PC-3 (cell line): ENCODE measurements at regions not wholly inside any gene's neighbourhood (a gene's known extent, or its start where the extent isn't known, plus 50 kb on each side); places are given as distances from the start of the nearest gene placed in this dataset.
"Not testable (repeated sequence)": the region's sequence is repeated elsewhere in the genome, so short reads cannot be mapped to it uniquely, and the experiment has no call there.

Source experiments
- ATAC-seq: fragments of 200-7000 bp; cut with Tn5 transposase; 2 replicates; pipeline ENCODE4 v1.9.1; 2020; ENCODE audit warnings: mild to moderate bottlenecking, moderate library complexity
- BruUV-seq: library from RNA; stranded (reverse); fragments of 400-500 nt; replicated peaks from 2 replicates; lab custom pipeline; 2021; lab: Mats Ljungman, UMichigan
- CTCF ChIA-PET: fragments of 300-600 bp; sonication (Branson Sonifier 250); formaldehyde crosslinking; loops from one replicate; lab custom pipeline; 2022; ENCODE audit warnings: antibody characterized with exemption; lab: Charles Lee
- POLR2A ChIA-PET: fragments of 300-600 bp; sonication (Branson Sonifier 250); formaldehyde crosslinking; loops from one replicate; lab custom pipeline; 2022; ENCODE audit warnings: antibody characterized with exemption; ENCODE audit not compliant: unreplicated experiment; lab: Charles Lee
- DNase-seq: peaks from one replicate; pipeline ENCODE4 v3.0.0-alpha.2; 2015
- H2AFZ ChIP-seq: fragments of 300-600 bp; sonication (generic); 2 replicates; pipeline ENCODE4 v1.6.0; 2016; ENCODE audit warnings: antibody characterized with exemption, low read length
- H3F3A ChIP-seq: fragments of 300-600 bp; sonication (generic); one replicate; pipeline ENCODE4 v1.6.0; 2017; ENCODE audit warnings: antibody characterized with exemption, low read length, control low read depth, mild to moderate bottlenecking; ENCODE audit not compliant: unreplicated experiment
- H3K27ac ChIP-seq: fragments of 300-600 bp; sonication (generic); 2 replicates; pipeline ENCODE4 v1.5.1; 2016; ENCODE audit warnings: mild to moderate bottlenecking, low read length
- H3K27me3 ChIP-seq: fragments of 300-600 bp; sonication (generic); 2 replicates; pipeline ENCODE4 v1.6.1; 2016; ENCODE audit warnings: low read length, mixed read lengths
- H3K36me3 ChIP-seq: fragments of 300-600 bp; sonication (generic); 2 replicates; pipeline ENCODE4 v1.6.1; 2016; ENCODE audit warnings: low read depth, mixed run types, low read length, mixed read lengths
- H3K4me1 ChIP-seq: fragments of 300-600 bp; sonication (generic); 2 replicates; pipeline ENCODE4 v1.5.1; 2016; ENCODE audit warnings: low read length; ENCODE audit not compliant: insufficient read depth
- H3K4me2 ChIP-seq: fragments of 300-600 bp; sonication (generic); 2 replicates; pipeline ENCODE4 v1.6.0; 2016; ENCODE audit warnings: low read length
- H3K4me3 ChIP-seq: fragments of 300-600 bp; sonication (generic); 2 replicates; pipeline ENCODE4 v1.5.1; 2016; ENCODE audit warnings: mild to moderate bottlenecking, low read length, mixed read lengths
- H3K79me2 ChIP-seq: fragments of 300-600 bp; sonication (generic); 2 replicates; pipeline ENCODE4 v1.6.1; 2017; ENCODE audit warnings: low read length, mixed read lengths
- H3K9ac ChIP-seq: fragments of 300-600 bp; sonication (generic); 2 replicates; pipeline ENCODE4 v1.6.0; 2016; ENCODE audit warnings: mild to moderate bottlenecking, low read length
- H3K9me2 ChIP-seq: fragments of 300-600 bp; sonication (generic); replicated peaks from 2 replicates; pipeline ENCODE4 v1.6.1; 2016; ENCODE audit warnings: mixed run types, low read length, mixed read lengths
- H3K9me3 ChIP-seq: fragments of 300-600 bp; sonication (generic); 2 replicates; pipeline ENCODE4 v1.6.1; 2016; ENCODE audit warnings: low read length, mixed read lengths
- H4K20me1 ChIP-seq: fragments of 300-600 bp; sonication (generic); 2 replicates; pipeline ENCODE4 v1.6.1; 2016; ENCODE audit warnings: low read length, mixed read lengths
- CTCF ChIP-seq: fragments of 300-600 bp; sonication (generic); conservative IDR thresholded peaks from 2 replicates; pipeline ENCODE4 v1.5.1; 2017; ENCODE audit warnings: antibody characterized with exemption, low read depth, mild to moderate bottlenecking, low read length
- intact Hi-C: fragments of 100-400 bp; cut with micrococcal nuclease; formaldehyde crosslinking; loops from 2 replicates; pipeline ENCODE4 v1.9.0; 2023

- H3K36me3 ChIP-seq, CTCF ChIA-PET, H4K20me1 ChIP-seq, H3K79me2 ChIP-seq, H3K9ac ChIP-seq, H3K9me2 ChIP-seq, POLR2A ChIA-PET, H3F3A ChIP-seq, H3K9me3 ChIP-seq, BruUV-seq, H3K27me3 ChIP-seq, H3K27ac ChIP-seq, intact Hi-C loops, H3K4me1 ChIP-seq: not testable (repeated sequence)
- Histone ChIP-seq H2AFZ (peak overlapping the region; percentile 87), H3K4me3 (peak overlapping the region; percentile 64), H3K4me2 (peak overlapping the region; percentile 87)
- peak; percentile 64; the same call in 1 of the 2 replicates for ATAC-seq
- TF ChIP-seq CTCF: peak; percentile 58
- DNase-seq: peak; percentile 73
Measured at GRCh38 chr11:71638801-71639519, 56.3 kb upstream of the KRTAP5-11 start.

DNA sequence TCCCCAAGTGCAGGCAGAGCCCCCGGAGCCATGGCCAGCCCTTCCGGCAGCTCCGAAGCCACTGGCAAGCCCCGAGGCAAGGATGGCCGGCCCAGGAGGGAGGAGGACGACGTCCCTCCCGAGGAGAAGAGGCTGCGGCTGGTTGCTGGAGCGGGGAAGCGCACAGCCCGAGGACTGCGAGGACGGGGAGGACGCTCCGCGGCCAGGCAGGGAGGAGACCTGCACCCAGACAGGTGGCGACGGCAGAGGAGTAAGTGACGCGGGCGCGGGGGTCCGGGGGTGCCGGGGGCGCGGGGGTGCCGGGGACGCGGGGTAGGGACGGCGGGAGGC is 56.8 kb upstream of the KRTAP5-11 start:
- H3K9ac ChIP-seq, H3K27ac ChIP-seq, H3F3A ChIP-seq, ATAC-seq, H3K27me3 ChIP-seq, BruUV-seq, intact Hi-C loops, CTCF ChIA-PET, DNase-seq, H3K36me3 ChIP-seq, H3K9me3 ChIP-seq, H4K20me1 ChIP-seq, H3K79me2 ChIP-seq, H3K9me2 ChIP-seq, H3K4me1 ChIP-seq, POLR2A ChIA-PET: not testable (repeated sequence)
- H3K4me3 ChIP-seq: peak overlapping the region; percentile 64
- H3K4me2 ChIP-seq: peak overlapping the region; percentile 87
- peak overlapping the region; percentile 87 for H2AFZ ChIP-seq
- TF ChIP-seq CTCF: peak; percentile 6; the same call in 1 of the 2 replicates

DNA sequence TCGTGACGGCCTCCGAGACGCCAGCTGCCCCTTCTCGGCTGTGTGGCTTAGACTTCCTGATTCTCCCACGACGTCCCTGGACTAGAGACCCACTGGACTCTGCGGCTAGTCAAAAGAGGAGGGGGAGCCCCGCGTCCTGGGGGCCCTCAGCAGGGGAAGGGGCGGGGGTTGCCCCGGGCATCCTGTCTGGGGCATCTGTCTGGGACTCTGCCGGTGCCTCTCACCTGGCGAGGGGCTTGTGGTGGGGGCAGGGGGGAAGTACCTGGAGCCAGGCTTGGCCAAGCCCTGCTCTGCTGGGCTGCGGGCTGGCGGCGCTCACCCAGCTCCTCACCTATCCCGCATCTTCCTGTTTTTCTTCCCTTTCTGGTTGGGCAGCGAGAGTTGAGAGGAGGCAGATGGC is 57.2 kb upstream of the KRTAP5-11 start:
- H3F3A ChIP-seq, intact Hi-C loops, H3K4me3 ChIP-seq, H4K20me1 ChIP-seq, POLR2A ChIA-PET, H3K27ac ChIP-seq, H3K9me2 ChIP-seq, H2AFZ ChIP-seq, H3K9me3 ChIP-seq, H3K36me3 ChIP-seq, ATAC-seq, CTCF ChIA-PET, H3K4me1 ChIP-seq, H3K9ac ChIP-seq, DNase-seq, H3K27me3 ChIP-seq, BruUV-seq, H3K79me2 ChIP-seq, H3K4me2 ChIP-seq: not testable (repeated sequence)

- BruUV-seq, intact Hi-C loops, H3K9me3 ChIP-seq, CTCF ChIA-PET, H3F3A ChIP-seq, H3K4me3 ChIP-seq, H3K27me3 ChIP-seq, POLR2A ChIA-PET, H3K4me1 ChIP-seq, H3K4me2 ChIP-seq, ATAC-seq, H3K79me2 ChIP-seq, H3K27ac ChIP-seq, DNase-seq, H3K36me3 ChIP-seq, H2AFZ ChIP-seq, H3K9me2 ChIP-seq, H3K9ac ChIP-seq, H4K20me1 ChIP-seq: not testable (repeated sequence)
Measured at GRCh38 chr11:71647078-71647477, 64.4 kb upstream of the KRTAP5-11 start.

DNA sequence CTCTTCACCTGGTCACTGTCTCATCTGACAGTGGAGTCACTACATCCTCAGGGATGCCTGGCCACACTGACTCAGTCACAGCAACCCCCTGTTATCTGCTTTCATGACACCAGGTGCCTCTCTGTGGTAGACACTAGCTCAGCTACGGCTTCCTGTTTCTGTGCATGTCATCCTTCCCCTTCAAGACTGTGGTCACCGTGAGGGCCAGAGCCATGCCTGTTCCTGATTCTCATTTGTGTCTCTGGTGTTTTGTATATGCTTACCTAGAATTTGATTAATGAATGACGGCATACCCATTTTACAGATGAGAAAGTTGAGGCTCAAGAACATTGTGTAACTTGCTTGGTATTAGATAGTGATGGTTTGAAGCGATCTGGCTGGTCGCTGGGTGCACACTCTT is 70.3 kb upstream of the KRTAP5-11 start:
- POLR2A ChIA-PET, H3K27me3 ChIP-seq, H3K9me3 ChIP-seq, H3K36me3 ChIP-seq, H3K4me1 ChIP-seq, H3K4me2 ChIP-seq, DNase-seq, H3F3A ChIP-seq, CTCF ChIA-PET, H3K9ac ChIP-seq, H3K9me2 ChIP-seq, H3K79me2 ChIP-seq, H3K4me3 ChIP-seq, H3K27ac ChIP-seq, ATAC-seq, intact Hi-C loops, BruUV-seq, H4K20me1 ChIP-seq, H2AFZ ChIP-seq: not testable (repeated sequence)
